ENCODE measurements at regions not wholly inside any gene's neighbourhood (a gene's known extent, or its start where the extent isn't known, plus 50 kb on each side); places are given as distances from the start of the nearest gene placed in this dataset.
"Not testable (repeated sequence)": the region's sequence is repeated elsewhere in the genome, so short reads cannot be mapped to it uniquely, and the experiment has no call there.

DNA sequence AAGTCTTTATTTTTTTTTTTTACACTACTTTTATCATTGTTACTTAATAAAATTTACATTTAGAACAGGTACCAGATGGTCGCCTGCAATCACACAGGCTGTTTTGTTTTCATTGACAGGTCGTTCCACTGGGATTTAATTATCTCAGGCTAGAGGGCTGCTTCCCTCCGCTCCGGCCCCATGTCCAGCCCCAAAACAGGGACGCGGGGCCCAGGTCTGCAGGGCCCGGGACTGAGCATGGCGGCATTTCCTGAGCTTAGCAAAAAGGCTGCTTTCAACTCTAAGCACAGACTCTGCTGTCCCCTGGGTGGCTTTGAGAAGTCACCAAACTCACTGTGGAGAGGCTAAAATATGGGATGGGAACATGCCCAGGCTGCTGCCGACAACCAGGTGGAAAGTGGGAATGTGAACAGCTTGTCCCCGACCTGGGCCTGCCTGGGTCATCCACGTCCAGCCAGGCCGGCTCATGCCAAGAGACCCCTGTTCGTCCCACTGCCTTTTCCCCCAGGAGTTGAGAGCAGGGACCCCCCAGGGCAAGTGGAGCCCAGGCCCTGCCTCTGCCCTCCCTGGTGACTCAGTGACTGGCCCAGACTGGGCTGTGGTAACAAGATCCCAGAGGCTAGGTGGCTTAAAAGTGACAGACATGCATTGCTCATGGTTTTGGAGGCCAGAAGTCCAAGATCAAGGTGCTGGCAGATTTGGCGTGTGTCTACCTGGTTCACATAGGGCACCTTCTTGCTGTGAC is 150.0 kb downstream of the SHANK2 start:
- DNase-seq (ENCODE audit: low read depth in 4 of 4, low spot score in 3 of 4): no peak

DNA sequence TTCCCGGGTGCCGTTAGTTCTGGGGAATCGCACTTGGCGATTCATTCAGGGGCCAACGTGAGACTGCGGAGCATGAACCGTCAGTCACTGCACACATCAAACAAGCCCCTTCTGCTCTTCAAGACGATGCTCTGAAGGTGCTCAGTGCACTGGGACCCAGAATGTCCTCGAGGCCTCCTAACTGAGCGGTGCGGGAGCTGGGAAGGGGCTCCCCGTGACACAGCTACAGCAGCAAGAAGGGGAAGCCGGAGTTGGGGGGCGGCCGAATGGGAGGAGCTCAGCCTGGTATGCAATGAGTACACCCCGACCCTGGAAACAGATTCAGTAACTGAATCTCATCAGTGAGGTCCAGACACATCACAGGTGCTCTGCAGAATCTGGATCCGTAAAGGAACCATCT is 150.8 kb downstream of the SHANK2 start:
- DNase-seq (ENCODE audit: low read depth in 4 of 4, low spot score in 3 of 4): no peak

DNA sequence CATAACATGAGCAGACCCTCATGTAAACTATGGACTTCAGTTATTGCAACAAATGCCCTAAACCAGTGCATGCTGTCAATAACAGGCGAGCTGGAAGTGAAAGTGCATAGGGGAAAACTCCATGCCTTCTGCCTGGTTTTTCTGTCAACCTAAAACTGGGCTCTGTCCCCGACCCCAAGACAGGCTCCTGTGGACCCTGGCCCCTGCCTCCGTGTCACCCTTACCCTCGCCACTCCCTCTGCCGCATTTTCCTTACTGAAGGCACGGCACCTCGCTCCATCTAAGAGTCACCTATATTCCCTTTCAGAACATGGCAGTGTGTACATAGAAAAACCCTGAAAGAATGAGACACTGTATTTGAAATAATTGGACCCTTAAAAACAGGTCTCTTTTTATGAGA is 151.3 kb downstream of the SHANK2 start:
- no peak for DNase-seq (ENCODE audit: low read depth in 4 of 4, low spot score in 3 of 4)

DNA sequence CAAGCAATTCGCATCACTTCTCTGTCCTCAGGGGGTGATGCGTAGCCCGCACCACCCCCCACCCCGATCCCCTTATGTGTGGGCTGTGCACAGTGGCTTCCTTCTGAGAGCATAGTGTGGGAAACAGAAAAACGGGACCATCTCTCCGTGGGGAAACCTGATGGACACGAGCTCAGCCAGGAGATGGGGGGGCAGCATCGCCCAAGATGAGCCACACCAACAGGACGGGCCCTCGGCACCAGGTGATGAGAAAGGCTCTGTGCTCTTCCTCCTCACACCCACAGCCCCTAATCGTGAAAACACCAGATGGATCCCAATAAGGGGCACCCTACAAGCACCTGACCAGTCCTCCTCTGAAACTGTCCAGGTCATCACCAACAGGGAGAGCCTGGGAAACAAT is 153.6 kb downstream of the SHANK2 start:
- DNase-seq (ENCODE audit: low read depth in 4 of 4, low spot score in 3 of 4): no peak

DNA sequence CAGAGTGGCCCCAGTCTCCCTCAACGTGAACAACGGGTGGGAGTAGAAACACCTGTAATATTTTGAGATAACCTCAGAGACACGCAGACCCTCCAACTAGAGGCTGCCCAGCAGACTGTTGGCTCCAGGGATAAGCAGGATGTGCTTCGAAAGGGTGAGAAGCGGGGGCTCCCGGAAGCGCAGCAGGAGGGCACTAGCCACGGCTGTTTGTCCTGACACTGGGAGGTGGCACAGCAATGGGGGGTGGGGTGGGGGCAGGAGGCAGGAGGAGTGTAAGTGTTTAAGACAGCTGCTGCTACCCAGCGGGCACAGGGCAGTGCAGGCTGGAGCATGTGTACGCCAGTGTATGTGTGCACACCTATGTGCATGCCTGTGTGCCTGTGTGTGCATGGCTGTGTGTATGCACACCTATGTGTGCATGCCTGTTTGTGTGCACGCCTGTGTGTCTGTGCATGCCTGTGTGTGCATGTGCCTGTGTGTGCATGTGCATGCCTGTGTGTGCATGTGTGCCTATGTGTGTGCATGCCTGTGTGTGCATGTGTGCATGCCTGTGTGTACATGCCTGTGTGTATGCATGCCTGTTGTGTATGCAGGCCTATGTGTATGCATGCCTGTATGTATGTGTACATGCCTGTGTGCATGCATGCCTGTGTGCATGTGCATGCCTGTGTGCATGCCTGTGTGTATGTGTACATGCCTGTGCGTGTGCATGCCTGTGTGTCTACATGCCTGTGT is 154.7 kb downstream of the SHANK2 start:
- DNase-seq (ENCODE audit: low read depth in 4 of 4, low spot score in 3 of 4): no peak

DNA sequence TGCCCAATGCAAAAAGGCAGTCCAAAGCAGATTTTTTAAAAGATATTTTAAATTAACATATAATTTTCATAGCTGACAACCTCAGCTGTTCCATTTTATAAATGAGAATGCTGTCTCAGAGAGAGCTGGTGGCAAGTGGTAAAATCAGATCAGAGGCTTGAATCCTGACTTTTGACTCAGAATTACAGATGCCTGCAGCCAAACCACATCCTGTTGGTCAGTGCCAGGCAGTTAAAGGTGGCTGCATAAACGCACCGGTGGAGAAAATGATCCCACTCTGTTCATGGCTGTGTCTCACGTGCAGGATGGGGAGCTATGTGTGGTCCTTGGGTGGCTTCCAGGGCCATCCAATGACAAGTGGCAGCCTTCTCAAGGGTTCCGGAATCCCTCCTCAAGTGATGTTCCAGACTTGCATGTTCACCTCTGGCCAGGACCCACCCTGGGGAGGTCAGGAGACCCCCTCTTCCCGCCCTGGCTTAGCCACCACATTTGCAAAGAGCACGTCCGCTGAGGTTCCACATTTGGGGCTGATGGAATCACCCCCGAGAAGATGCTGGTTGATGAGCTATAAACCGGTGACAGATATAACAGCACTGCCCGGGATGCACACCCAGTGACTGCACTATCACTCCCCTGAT is 155.5 kb downstream of the SHANK2 start:
- no peak for DNase-seq (ENCODE audit: low read depth in 4 of 4, low spot score in 3 of 4)

DNA sequence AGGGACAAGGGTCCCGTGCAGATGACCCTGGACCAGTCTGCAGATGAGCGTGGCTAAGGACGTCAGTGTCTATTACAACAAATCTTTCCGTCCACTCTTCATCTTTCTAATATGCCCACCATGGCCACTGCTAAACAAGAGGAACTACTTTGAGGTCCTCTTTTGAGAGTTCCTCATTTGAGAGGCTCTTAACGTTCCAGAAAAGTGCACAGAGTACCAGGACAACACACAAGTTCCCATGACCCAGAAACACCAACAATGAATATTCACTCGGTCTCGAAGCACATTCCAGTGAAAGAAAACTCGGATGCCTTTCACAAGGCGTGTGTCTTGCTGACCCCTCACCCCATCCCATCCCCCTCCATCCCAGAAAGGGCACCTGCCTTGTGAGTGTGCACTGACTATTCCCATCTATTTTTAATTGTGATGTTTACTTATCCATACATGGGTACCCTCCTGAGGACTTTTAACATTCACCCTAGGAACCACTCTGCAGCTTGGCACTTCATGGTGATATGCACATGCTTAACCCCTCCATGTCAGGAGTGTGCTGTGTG is 157.0 kb downstream of the SHANK2 start:
- DNase-seq (ENCODE audit: low read depth in 4 of 4, low spot score in 3 of 4): no peak

DNA sequence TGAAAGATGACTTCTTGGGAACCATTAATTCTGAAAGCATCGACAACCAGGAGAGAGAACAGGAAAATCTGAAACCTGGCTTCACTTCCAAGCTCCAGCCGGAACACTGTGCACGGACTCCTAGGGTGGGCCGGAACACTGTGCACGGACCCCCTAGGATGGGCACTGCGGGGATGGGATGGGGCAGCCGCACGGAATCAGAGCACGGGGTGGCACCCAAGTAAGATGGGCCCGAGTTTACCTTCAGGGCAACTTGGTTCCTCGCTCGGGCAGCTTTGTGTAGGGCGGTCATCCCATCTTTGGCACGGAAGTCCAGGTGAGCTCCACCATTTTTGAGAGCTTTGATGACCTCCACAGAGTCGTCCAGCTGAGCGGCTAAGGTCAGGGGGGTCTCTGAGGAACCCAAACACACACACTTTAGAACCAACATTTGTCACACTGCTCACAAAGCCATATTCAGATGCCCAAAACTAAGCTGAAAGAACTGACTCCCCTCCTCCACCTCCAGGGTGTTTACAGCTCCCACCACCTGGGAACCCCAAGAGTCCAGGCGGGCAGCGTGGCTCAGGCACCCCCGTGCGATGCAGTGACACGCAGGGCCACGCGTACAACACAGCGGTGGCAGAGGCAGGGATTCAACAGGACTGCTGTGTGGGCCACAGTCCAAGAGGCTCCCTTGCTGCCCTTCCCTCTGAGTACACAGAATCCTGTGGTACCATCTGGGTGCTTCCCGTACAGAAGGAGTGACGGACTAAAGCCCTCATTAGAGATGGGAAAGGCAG is 157.9 kb downstream of the SHANK2 start:
- no peak for DNase-seq (ENCODE audit: low read depth in 4 of 4, low spot score in 3 of 4)

DNA sequence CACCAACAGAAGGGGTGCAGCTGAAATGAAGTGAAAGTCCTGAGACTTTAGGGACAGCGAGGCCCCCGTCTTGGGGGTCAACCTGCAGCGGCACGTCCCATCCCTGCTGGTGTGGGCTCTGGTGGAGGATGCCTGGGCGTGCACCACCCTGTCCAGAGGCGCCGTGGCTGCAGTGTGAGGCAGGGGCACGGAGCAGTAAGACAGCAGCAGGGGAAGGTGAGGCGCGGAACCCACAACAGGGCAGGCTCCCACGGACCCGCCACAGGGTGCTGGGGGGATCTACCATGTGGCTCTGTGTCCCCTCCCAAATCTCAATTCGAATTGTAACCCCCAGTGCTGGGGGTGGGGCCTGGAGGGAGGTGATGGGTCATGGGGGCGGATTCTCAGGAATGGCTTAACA is 158.6 kb downstream of the SHANK2 start:
- no peak for DNase-seq (ENCODE audit: low read depth in 4 of 4, low spot score in 3 of 4)

DNA sequence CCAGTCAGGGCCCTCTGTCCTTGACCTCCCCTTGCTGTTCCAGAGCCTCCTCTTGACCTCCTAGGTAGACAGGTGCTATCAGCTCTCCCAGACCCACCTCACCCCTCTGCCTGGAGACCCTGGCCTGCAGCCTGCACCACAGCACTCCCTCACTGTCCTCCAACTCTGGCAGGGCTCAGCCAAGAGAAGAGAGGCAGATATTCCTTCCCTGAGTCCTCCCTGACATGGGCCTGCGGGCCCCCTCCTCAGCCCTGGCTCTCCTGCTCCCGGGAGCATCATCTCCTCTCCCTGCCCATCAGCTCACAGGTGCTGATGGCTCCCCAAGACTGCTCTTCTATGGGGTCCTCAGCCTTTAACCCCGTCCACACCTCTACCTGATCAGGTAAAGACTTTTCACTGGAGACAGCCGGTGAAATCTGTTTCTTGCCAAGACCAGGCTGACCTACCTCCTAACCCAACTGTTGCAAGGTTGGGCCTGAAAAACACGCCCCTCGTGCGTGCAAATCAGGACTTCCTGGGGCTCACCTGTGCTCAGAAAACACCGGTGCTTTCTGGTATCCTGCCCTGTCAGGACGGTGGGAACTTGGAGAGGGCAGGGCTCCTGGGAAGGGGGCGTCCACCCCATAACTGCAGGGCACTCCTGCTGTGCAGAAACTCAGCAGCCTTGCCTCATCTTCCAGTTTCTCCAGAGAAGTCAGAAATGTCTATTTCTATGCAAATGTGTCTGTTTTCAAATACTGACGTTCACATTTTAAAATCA is 160.7 kb downstream of the SHANK2 start:
- no peak for DNase-seq (ENCODE audit: low read depth in 4 of 4, low spot score in 3 of 4)

DNA sequence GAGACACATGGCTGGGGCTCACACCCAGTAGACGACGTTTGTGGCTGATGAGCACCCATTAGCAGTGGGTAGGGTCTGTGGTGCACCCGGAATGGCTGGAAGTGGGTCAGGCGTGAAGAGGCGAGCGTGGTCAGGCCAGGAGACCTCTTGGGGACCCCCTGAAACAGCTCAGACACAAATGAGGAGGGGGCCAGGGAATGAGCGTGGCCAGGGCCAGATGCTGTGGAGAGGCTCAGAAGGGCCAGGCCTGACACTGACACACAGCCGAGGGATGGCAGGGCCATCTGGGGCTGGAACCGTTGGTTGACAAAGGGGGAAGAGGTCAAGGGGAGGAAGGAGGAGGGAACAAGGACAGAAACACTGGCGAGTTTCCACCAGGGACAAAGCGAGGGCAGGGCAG is 162.8 kb downstream of the SHANK2 start:
- DNase-seq (ENCODE audit: low read depth in 4 of 4, low spot score in 3 of 4): no peak

DNA sequence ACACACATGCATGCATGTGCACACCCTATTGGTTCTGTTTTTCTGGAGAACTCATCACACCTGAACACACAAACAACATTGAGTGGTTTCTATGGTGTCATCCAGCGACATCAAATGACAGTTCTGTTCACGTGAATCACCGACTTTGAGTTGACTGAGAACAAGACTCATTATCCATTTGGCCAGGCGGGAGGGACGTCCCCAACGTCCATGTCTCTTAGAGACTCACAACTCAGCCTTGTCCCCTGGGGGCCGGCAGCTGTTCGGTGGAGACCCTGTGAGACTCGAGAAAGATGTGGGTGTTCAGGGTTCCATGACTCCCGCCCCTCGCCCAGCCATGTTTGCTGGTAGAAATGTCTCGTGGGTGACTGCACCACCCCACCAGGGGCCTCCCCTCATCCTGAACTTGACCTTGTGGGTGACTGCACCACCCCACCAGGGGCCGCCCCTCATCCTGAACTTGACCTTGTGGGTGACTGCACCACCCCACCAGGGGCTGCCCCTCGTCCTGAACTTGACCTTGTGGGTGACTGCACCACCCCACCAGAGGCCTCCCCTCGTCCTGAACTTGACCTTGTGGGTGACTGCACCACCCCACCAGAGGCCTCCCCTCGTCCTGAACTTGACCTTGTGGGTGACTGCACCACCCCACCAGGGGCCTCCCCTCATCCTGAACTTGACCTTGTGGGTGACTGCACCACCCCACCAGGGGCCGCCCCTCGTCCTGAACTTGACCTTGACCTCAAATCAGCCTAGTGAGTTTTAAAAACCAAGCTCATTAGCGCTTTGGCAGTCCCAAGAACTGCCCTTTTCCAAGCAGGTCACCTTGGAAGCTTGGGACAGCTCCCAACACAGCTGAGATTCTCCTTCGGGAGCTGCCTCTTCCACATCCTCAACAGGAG is 163.8 kb downstream of the SHANK2 start:
- not testable (repeated sequence) for DNase-seq (ENCODE audit: low read depth in 4 of 4, low spot score in 3 of 4)

DNA sequence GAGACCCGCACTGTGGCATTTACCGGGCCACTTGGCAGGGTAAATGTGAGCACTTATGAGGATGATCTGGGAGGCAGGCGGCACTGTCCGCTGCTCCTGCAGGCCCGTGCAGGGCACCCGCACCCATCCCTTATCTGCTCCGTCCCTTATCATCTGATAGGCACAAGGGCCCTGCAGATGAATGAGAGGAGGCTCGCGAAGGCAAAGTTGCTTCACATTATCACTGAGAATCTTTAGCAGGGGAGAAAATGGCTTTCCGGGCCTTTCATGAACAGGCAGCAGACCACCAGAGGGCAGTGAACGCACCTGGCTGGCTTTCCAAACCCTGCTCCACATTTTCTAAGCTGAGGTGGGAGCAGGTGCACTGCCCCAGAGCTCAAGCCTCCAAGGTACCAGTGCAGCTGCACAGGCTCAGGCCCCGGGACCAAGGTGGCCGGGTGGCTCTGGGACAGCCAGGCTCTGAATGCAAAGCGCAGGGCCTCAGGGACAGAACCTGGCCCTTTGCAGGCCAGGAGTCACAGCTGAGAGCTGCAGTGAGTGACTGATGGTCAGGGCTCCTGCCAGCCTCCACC is 165.6 kb downstream of the SHANK2 start:
- peak; percentile 18 to 33 (median 24) for DNase-seq (ENCODE audit: low read depth in 4 of 4, low spot score in 3 of 4)

DNA sequence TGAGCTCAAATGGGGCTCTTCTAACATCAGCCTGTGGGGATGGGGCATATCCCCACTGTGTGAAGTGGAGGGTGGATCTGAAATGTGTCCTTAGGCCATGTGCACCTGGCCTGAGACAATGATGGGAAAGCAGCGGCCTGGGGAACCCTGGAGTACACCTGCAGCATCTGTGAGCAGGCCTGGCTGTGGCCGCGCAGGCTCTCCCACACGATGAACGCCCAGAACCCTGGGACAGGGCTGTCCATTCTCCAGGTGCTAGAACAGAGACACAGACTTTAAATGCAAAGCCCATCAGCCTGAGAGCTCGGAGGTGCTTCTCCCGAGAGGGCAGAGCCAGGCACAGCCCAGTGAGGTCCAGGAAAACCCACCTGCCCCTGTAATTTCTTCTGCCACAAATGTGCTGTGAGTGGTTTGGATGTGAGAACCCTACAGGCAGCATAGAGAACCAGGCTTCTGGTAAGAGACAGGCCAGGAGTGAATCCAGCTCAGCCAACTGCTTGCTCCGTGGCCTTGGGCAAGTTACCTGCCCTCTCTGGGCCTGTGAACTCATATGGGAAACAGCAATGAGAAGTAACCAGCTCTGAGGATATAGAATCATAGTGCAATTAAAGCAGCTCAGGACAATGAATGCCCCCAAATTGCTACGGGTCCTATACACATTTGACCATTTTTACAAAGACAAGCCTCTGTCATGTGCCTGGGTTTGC is 167.9 kb downstream of the SHANK2 start:
- DNase-seq (ENCODE audit: low read depth in 4 of 4, low spot score in 3 of 4): no peak

DNA sequence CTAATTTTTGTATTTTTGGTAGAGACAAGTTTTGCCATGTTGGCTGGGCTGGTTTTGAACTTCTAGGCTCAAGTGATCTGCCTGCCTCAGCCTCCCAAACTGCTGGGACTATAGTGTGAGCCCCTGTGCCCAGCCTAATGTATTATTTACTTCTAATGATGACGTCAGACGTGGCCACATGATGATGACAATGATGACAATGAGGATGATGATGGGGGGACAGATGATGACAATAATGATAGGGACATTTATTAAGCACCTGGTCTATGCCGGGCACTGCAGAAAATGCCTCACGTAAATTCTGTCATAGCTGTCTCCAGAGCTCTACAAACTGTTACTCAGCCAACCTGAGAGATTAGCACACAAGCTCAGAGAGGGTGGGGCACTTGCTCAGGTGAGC is 169.3 kb downstream of the SHANK2 start:
- no peak for DNase-seq (ENCODE audit: low read depth in 4 of 4, low spot score in 3 of 4)

DNA sequence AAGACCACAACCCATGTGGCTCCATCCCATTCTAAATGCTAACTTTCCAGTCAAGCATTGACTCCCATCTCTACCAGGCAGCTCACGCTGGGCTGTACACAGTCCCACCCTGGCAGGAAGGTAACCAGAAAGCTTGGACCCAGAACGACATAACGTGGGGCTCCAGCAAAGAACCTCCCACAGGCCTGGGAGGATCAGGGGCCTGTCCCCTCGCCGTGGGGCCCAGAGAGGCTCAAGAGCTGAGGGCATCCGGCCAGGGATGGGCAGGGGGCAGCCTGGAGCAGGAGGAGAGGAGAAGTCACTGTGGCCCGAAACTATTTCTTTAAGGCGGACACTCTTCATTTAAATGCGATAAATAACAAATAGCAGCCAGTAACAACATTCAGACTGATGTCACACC is 169.9 kb downstream of the SHANK2 start:
- DNase-seq (ENCODE audit: low read depth in 4 of 4, low spot score in 3 of 4): no peak

DNA sequence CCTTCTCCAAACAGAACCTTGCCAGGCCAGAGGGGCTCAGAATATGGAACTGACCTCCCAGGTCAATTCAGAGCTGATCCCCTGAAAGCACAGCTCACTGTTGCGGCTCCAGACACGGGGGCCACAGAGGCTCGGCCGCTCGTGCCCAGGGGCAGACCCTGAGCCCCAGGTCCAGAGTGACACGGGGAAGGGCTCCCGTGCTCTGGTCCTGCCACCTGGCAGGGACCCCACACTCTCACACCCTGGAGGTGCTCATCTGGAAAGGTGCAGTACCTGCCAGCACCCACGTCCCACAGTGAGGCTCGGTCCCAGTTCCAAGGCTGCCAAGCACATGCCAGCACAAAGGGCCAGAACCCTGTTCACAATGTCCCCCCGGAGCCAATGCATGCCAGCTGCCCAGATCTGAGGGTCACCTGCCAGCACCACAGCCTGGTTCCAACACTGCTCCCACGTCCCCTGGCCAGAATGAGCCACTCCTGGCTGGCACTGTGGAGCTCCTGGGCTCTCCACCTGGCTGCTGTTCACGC is 170.6 kb downstream of the SHANK2 start:
- no peak for DNase-seq (ENCODE audit: low read depth in 4 of 4, low spot score in 3 of 4)
